ENCODE measurements at regions not wholly inside any gene's neighbourhood (a gene's known extent, or its start where the extent isn't known, plus 50 kb on each side); places are given as distances from the start of the nearest gene placed in this dataset.
"Not testable (repeated sequence)": the region's sequence is repeated elsewhere in the genome, so short reads cannot be mapped to it uniquely, and the experiment has no call there.

GRCh38 chr11:14573539-14574057 is 53.4 kb upstream of the PSMA1 start:
- FAIRE-seq; DNase-seq (ENCODE audit: insufficient read length, low spot score): not testable (repeated sequence)

GRCh38 chr11:14577292-14577691 is 57.1 kb upstream of the PSMA1 start:
- FAIRE-seq, result no peak
- no peak for DNase-seq (ENCODE audit: insufficient read length, low spot score)

- FAIRE-seq (peak; percentile 71), DNase-seq (ENCODE audit: insufficient read length, low spot score) (no peak)
These were observed 57.8 kb upstream of the PSMA1 start for GRCh38 chr11:14577835-14578529.

- peak; percentile 36 for DNase-seq (ENCODE audit: insufficient read length, low spot score)
- peak; percentile 95 for FAIRE-seq
These were observed 58.4 kb upstream of the PSMA1 start for GRCh38 chr11:14578541-14578956.

GRCh38 chr11:14579646-14580045 is 59.5 kb upstream of the PSMA1 start:
- FAIRE-seq (no peak), DNase-seq (ENCODE audit: insufficient read length, low spot score) (no peak)

- FAIRE-seq (no peak), DNase-seq (ENCODE audit: insufficient read length, low spot score) (no peak)
These were observed 60.8 kb upstream of the PDE3B start for GRCh38 chr11:14582793-14583192.

- DNase-seq (ENCODE audit: insufficient read length, low spot score), result no peak
- FAIRE-seq, result no peak
These were observed 60.2 kb upstream of the PDE3B start for GRCh38 chr11:14583252-14584034.

- no peak for DNase-seq (ENCODE audit: insufficient read length, low spot score)
- no peak for FAIRE-seq
These were observed 59.6 kb upstream of the PDE3B start for GRCh38 chr11:14584035-14584363.

GRCh38 chr11:14584595-14584994 is 59.0 kb upstream of the PDE3B start:
- no peak for DNase-seq (ENCODE audit: insufficient read length, low spot score)
- FAIRE-seq, result no peak

GRCh38 chr11:14585438-14585837 is 58.2 kb upstream of the PDE3B start:
- FAIRE-seq (no peak), DNase-seq (ENCODE audit: insufficient read length, low spot score) (no peak)

- DNase-seq (ENCODE audit: insufficient read length, low spot score) (no peak), FAIRE-seq (no peak)
These were observed 56.3 kb upstream of the PDE3B start for GRCh38 chr11:14587258-14587657.

- DNase-seq (ENCODE audit: insufficient read length, low spot score) (no peak), FAIRE-seq (no peak)
These were observed 54.9 kb upstream of the PDE3B start for GRCh38 chr11:14588681-14589080.

- DNase-seq (ENCODE audit: insufficient read length, low spot score) (no peak), FAIRE-seq (no peak)
These were observed 54.2 kb upstream of the PDE3B start for GRCh38 chr11:14589421-14589820.

- FAIRE-seq; DNase-seq (ENCODE audit: insufficient read length, low spot score): not testable (repeated sequence)
These were observed 52.6 kb upstream of the PDE3B start for GRCh38 chr11:14591046-14591445.

GRCh38 chr11:14593671-14594070 is 49.9 kb upstream of the PDE3B start:
- FAIRE-seq, result no peak
- DNase-seq (ENCODE audit: insufficient read length, low spot score), result no peak
